22Rv1 (cell line): ENCODE measurements at regions not wholly inside any gene's neighbourhood (a gene's known extent, or its start where the extent isn't known, plus 50 kb on each side); places are given as distances from the start of the nearest gene placed in this dataset.
A peak's percentile ranks its signal among the peaks of the same experiment; 100 is the strongest.

ENCODE experiments used
- H3K27ac ChIP-seq: fragments of 450-650 bp; 2 replicates; pipeline ENCODE4 v1.5.1; 2017
- ZFX ChIP-seq: fragments of 450-650 bp; IDR thresholded peaks from 2 replicates; pipeline ENCODE4 v1.6.1; 2017; ENCODE audit warnings: antibody characterized with exemption, borderline replicate concordance
- TF ChIP-seq, protein P1 (sequence below): fragments of 450-650 bp; IDR thresholded peaks from 2 replicates; pipeline ENCODE4 v1.5.1; 2017; ENCODE audit warnings: mild to moderate bottlenecking

DNA sequence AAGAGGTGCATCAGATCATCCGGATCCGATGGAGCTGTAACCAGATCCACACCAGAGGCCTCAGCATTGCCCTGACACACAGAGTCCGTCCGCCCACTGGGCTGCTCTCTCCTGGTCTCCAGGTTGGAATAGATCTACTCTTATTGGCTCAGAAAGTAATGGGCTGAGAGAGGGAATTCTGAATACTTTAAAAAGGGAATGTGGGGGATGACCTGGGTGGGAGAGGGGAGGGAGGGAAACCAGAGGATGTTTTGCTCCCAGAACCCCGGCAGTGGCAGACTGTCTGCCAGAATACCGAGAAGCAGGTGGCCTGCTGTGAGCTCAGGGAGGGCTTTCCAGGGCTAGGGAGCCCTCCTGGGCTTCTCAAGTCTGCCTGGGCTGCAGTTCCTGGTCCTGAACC, 126.5 kb downstream of the ENGASE start:
- TF ChIP-seq, protein P1, sequence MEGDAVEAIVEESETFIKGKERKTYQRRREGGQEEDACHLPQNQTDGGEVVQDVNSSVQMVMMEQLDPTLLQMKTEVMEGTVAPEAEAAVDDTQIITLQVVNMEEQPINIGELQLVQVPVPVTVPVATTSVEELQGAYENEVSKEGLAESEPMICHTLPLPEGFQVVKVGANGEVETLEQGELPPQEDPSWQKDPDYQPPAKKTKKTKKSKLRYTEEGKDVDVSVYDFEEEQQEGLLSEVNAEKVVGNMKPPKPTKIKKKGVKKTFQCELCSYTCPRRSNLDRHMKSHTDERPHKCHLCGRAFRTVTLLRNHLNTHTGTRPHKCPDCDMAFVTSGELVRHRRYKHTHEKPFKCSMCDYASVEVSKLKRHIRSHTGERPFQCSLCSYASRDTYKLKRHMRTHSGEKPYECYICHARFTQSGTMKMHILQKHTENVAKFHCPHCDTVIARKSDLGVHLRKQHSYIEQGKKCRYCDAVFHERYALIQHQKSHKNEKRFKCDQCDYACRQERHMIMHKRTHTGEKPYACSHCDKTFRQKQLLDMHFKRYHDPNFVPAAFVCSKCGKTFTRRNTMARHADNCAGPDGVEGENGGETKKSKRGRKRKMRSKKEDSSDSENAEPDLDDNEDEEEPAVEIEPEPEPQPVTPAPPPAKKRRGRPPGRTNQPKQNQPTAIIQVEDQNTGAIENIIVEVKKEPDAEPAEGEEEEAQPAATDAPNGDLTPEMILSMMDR: no peak
- no peak for TF ChIP-seq ZFX
- no peak overlapping the region for H3K27ac ChIP-seq

DNA sequence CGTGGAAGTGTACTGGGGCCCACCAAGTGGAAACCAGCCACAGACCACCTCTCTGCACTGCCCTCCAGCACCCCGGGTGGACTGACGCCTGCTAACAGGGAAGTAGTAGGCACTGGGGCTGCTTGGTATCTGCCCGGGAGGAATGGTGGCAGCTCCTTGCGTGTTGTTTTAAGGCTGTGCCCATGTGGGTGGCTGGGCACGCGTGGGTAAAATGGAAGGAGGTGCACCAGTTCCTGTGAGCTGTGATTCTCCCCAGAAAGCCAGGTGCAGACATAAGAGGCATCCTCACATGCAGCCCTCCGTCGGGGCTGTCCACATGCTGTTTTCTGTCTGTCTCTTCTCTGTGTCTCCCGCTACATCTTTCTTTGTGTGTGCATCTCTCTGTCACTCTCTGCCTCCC, 122.3 kb downstream of the ENGASE start:
- H3K27ac ChIP-seq: no peak overlapping the region
- TF ChIP-seq ZFX: no peak
- TF ChIP-seq, protein P1: no peak

DNA sequence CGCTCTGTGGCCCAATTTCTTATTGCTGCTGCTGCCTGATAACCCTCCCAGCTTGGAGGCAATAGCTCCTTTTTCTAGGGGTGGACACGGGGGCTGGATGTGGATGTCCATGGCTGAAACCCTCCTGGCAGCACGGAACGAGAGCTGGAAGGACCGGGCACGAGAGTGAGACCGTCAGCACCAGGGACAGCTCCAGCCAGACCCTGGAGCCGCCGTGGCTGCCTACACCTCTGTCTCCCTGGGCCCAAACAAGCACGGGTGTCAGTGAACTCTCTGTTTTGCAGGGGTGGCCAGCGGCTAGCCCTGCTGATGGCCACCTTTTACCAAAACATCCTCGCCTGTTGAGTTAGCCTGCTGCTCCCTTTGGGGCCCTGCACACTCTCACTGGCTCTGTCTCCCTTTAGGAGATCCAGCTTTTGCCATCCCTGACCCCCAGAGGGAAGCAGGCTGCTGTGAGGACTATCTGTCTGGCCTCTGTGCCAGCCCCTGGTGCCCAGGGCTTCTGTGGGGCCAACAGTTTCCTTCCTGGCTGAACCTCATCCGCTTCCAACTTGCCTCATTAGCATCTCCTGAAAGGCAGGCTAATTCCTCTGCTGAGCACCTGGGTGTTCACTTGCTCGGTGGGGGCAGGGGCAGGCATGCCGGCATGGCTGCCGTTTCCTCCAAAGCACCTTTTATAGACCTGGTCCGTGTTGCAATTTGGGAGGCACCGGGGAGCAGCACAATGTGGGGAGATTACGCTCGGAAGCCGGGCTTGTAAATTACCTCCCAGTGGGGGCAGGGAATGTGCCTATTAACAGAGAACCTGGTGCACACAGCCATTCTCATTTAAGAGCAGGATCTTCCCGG, 118.1 kb downstream of the ENGASE start:
- no peak for TF ChIP-seq ZFX
- TF ChIP-seq, protein P1: no peak
- H3K27ac ChIP-seq: no peak overlapping the region

DNA sequence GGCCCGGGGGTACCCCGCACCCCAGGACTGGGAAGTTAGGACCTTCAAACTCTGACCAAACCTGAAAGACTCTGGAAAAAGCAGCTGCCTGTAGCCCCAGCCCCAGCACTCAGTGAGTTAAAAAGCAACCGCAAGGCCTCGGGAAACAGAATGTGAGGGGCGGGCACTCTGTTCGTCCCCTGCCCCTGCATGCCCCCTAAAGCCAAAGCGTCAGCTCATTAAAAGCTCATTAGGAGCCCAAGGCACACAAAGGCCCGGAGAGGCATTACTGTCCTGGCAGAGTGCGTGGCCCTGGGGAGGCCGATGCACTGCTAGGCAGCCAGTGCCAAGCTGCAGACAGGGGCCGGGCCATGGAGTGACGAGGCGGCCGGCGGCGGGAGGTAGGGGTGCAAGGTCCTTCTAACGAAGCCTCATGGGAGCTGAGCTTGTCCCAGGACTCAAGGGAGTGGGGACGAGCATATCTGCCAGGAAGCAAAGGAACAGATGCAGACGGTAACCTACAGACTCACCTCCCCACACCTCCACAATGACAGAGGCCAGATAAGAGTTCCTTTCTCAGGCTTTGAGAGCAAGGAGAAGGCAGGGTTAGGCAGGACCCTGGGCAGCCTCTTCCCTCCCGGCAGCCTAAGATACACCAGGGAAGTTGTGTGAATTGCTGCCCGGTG, 116.8 kb downstream of the ENGASE start:
- no peak overlapping the region for H3K27ac ChIP-seq
- TF ChIP-seq, protein P1: no peak
- TF ChIP-seq ZFX: no peak

DNA sequence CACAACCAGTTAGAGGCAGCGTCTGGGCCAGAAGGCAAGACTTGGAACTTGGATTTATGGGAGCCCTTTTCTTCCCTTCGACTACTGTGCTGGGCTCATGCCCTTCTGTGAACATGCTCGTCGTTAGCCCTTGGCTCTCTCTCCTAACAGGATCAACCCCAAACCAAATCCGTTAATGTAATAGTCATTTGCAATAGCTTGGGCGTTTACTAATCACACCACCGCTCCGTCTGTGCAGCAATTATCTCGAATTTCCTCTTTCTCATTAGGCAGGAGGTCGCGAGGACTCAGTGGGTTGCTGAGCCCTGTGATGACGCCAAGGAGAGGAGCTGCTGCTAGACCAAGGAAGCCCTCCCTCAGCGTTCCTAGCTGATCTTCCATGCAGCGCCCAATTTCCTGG, 114.7 kb downstream of the ENGASE start:
- H3K27ac ChIP-seq: no peak overlapping the region
- TF ChIP-seq, protein P1: no peak
- no peak for TF ChIP-seq ZFX

DNA sequence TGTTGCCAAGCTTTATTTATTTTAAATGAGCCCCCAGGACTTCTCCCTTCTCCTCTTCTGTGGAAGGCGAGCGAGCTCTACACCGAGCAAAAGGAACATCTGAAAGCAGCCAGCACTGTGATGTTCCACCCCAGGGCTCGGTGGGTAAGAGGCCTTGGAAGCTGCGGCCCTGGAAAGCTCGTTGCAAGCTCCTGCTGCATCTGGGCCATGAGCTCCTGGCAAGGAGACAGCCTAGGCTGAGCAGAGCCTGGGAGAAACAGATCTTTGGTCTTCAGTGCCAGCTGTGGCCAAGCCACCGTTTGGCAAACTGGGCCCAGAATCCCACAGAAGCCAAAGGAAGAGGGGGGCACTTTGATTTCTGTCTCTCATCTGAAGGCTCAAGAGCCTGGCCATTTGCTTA, 114.1 kb downstream of the ENGASE start:
- H3K27ac ChIP-seq: no peak overlapping the region
- TF ChIP-seq, protein P1: no peak
- TF ChIP-seq ZFX: no peak

DNA sequence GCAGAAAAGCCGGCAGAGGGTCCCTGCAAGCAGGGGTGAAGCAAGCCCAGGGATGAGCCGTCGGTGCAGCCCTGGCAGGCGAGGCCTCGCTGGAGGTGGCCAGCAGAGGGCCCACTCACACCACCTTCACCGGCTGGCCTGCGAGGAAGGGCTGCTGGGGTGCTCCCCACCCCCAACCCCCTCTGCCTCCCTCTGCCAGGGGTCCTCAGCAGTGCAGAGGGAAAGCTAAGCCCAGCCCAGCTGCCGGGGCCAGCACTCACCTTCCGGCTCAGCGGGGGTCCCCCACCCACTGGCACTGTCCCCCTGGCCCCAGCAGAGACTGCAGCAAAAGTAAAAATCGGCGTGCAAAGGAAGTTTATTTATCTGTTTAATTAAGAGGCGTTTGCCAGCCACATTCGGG, 113.4 kb downstream of the ENGASE start:
- H3K27ac ChIP-seq: no peak overlapping the region
- no peak for TF ChIP-seq ZFX
- TF ChIP-seq, protein P1: peak; percentile 69
